H4 (cell line): ENCODE measurements at regions not wholly inside any gene's neighbourhood (a gene's known extent, or its start where the extent isn't known, plus 50 kb on each side); places are given as distances from the start of the nearest gene placed in this dataset.

ENCODE experiments used
- DNase-seq: peaks from one replicate; pipeline ENCODE4 v3.0.0-alpha.2; 2015; ENCODE audit warnings: low spot score

GRCh38 chr18:34978533-34978893 lies 62.7 kb upstream of the MAPRE2 start:
- DNase-seq = no peak

GRCh38 chr18:34978953-34979608 lies 62.1 kb upstream of the MAPRE2 start:
- peak; percentile 97 for DNase-seq

GRCh38 chr18:34981487-34981886 lies 59.7 kb upstream of the MAPRE2 start:
- DNase-seq = no peak

GRCh38 chr18:34985963-34986362 lies 55.2 kb upstream of the MAPRE2 start:
- DNase-seq = no peak

- peak; percentile 45 for DNase-seq
Observed at GRCh38 chr18:34990597-34990996, 50.6 kb upstream of the MAPRE2 start.

- DNase-seq = no peak
Observed at GRCh38 chr18:34991152-34991551, 50.1 kb upstream of the MAPRE2 start.
